ENCODE measurements at regions not wholly inside any gene's neighbourhood (a gene's known extent, or its start where the extent isn't known, plus 50 kb on each side); places are given as distances from the start of the nearest gene placed in this dataset.

DNA sequence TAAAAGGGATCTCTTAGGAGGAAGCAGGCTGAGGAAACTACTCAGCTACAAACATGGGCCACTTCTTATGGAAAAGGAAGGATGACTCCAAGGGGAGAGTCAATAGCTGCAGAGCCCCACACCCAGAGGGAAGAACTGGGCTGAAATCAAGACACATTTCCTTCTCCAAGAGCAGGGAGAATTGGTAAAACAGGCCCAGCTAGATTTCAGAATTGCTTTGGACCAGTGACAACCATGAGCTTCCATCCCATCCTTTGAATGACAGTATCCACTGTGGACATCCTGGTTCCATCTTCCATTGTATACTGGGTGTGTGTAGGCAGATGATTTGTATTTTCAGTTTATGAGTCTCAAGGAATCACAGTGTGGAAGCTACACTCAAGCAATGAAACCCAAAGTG lies 267.5 kb downstream of the IRF8 start:
- TF ChIP-seq EZH2 (IDR thresholded peaks at IDR 0.05) = no peak
- TF ChIP-seq, protein P1, sequence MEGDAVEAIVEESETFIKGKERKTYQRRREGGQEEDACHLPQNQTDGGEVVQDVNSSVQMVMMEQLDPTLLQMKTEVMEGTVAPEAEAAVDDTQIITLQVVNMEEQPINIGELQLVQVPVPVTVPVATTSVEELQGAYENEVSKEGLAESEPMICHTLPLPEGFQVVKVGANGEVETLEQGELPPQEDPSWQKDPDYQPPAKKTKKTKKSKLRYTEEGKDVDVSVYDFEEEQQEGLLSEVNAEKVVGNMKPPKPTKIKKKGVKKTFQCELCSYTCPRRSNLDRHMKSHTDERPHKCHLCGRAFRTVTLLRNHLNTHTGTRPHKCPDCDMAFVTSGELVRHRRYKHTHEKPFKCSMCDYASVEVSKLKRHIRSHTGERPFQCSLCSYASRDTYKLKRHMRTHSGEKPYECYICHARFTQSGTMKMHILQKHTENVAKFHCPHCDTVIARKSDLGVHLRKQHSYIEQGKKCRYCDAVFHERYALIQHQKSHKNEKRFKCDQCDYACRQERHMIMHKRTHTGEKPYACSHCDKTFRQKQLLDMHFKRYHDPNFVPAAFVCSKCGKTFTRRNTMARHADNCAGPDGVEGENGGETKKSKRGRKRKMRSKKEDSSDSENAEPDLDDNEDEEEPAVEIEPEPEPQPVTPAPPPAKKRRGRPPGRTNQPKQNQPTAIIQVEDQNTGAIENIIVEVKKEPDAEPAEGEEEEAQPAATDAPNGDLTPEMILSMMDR (IDR thresholded peaks at IDR 0.05) = no peak

Measured in neural progenitor cell (in vitro differentiated cells).